ENCODE measurements at regions not wholly inside any gene's neighbourhood (a gene's known extent, or its start where the extent isn't known, plus 50 kb on each side); places are given as distances from the start of the nearest gene placed in this dataset.
"Not testable (repeated sequence)": the region's sequence is repeated elsewhere in the genome, so short reads cannot be mapped to it uniquely, and the experiment has no call there.

GRCh38 chr6:14894105-14894504, 351.8 kb upstream of the JARID2 start:
- Mint-ChIP-seq H3K27ac (ENCODE audit: unreplicated experiment) (no peak overlapping the region), H3K9me3 (ENCODE audit: unreplicated experiment) (no peaks in the 10 kb centered on the region), H3K27me3 (ENCODE audit: unreplicated experiment) (peaks cover under 1% of the 10 kb centered on the region), H3K36me3 (ENCODE audit: unreplicated experiment) (no peaks in the 10 kb centered on the region), H3K4me3 (ENCODE audit: unreplicated experiment) (no peak overlapping the region), H3K4me1 (ENCODE audit: unreplicated experiment) (no peaks in the 10 kb centered on the region)
- no peak for TF ChIP-seq CTCF (IDR thresholded peaks at IDR 0.05)
- no peak for DNase-seq (ENCODE audit: extremely low spot score, unreplicated experiment)

GRCh38 chr6:14896475-14896874, 349.4 kb upstream of the JARID2 start:
- Mint-ChIP-seq H3K27me3 (ENCODE audit: unreplicated experiment) (peaks cover 7% of the 10 kb centered on the region), H3K4me1 (ENCODE audit: unreplicated experiment) (no peaks in the 10 kb centered on the region), H3K36me3 (ENCODE audit: unreplicated experiment) (peaks cover 2% of the 10 kb centered on the region), H3K9me3 (ENCODE audit: unreplicated experiment) (peaks cover 11% of the 10 kb centered on the region), H3K4me3 (ENCODE audit: unreplicated experiment) (no peak overlapping the region), H3K27ac (ENCODE audit: unreplicated experiment) (no peak overlapping the region)
- DNase-seq (ENCODE audit: extremely low spot score, unreplicated experiment), result no peak
- TF ChIP-seq CTCF (IDR thresholded peaks at IDR 0.05), result no peak

- no peaks in the 10 kb centered on the region for H3K4me1 Mint-ChIP-seq (ENCODE audit: unreplicated experiment)
- H3K4me3 Mint-ChIP-seq (ENCODE audit: unreplicated experiment), result no peak overlapping the region
- peaks cover 2% of the 10 kb centered on the region for H3K36me3 Mint-ChIP-seq (ENCODE audit: unreplicated experiment)
- no peak overlapping the region for H3K27ac Mint-ChIP-seq (ENCODE audit: unreplicated experiment)
- peaks cover 11% of the 10 kb centered on the region for H3K9me3 Mint-ChIP-seq (ENCODE audit: unreplicated experiment)
- H3K27me3 Mint-ChIP-seq (ENCODE audit: unreplicated experiment), result peaks cover 7% of the 10 kb centered on the region
- no peak for DNase-seq (ENCODE audit: extremely low spot score, unreplicated experiment)
- TF ChIP-seq CTCF (IDR thresholded peaks at IDR 0.05), result no peak
Observed at GRCh38 chr6:14897831-14898230, 348.0 kb upstream of the JARID2 start.

GRCh38 chr6:14899441-14899840, 346.4 kb upstream of the JARID2 start:
- not testable (repeated sequence) for H3K27ac Mint-ChIP-seq (ENCODE audit: unreplicated experiment); DNase-seq (ENCODE audit: extremely low spot score, unreplicated experiment); H3K36me3 Mint-ChIP-seq (ENCODE audit: unreplicated experiment); H3K4me3 Mint-ChIP-seq (ENCODE audit: unreplicated experiment); H3K4me1 Mint-ChIP-seq (ENCODE audit: unreplicated experiment); H3K27me3 Mint-ChIP-seq (ENCODE audit: unreplicated experiment)
- H3K9me3 Mint-ChIP-seq (ENCODE audit: unreplicated experiment), result peaks cover 11% of the 10 kb centered on the region

GRCh38 chr6:14900919-14901318, 344.9 kb upstream of the JARID2 start:
- Mint-ChIP-seq H3K27ac (ENCODE audit: unreplicated experiment) (no peak overlapping the region), H3K4me3 (ENCODE audit: unreplicated experiment) (no peak overlapping the region), H3K36me3 (ENCODE audit: unreplicated experiment) (peaks cover 2% of the 10 kb centered on the region), H3K4me1 (ENCODE audit: unreplicated experiment) (no peaks in the 10 kb centered on the region), H3K27me3 (ENCODE audit: unreplicated experiment) (peaks cover 7% of the 10 kb centered on the region), H3K9me3 (ENCODE audit: unreplicated experiment) (peaks cover 11% of the 10 kb centered on the region)
- DNase-seq (ENCODE audit: extremely low spot score, unreplicated experiment), result no peak
- no peak for TF ChIP-seq CTCF (IDR thresholded peaks at IDR 0.05)

Data from osteocyte (in vitro differentiated cells).